Skeletal muscle satellite cell (primary cell): ENCODE measurements at regions not wholly inside any gene's neighbourhood (a gene's known extent, or its start where the extent isn't known, plus 50 kb on each side); places are given as distances from the start of the nearest gene placed in this dataset.

Source experiments
- H3K27me3 ChIP-seq: 2 replicates; pipeline ENCODE4 v1.7.0; 2013; ENCODE audit warnings: low read length; ENCODE audit not compliant: control insufficient read depth, insufficient read depth
- H3K36me3 ChIP-seq: 2 replicates; pipeline ENCODE4 v1.7.0; 2013; ENCODE audit warnings: mild to moderate bottlenecking, control low read depth, low read length; ENCODE audit not compliant: insufficient read depth
- H3K4me1 ChIP-seq: 2 replicates; pipeline ENCODE4 v1.7.0; 2013; ENCODE audit warnings: low read length; ENCODE audit not compliant: control insufficient read depth, insufficient read depth
- H3K4me2 ChIP-seq: 2 replicates; pipeline ENCODE4 v1.7.0; 2013; ENCODE audit warnings: mild to moderate bottlenecking, low read length
- H3K4me3 ChIP-seq: 2 replicates; pipeline ENCODE4 v1.7.0; 2013; ENCODE audit warnings: low read length
- H3K9ac ChIP-seq: 2 replicates; pipeline ENCODE4 v1.7.0; 2013; ENCODE audit warnings: mild to moderate bottlenecking, low read depth, low read length, moderate library complexity
- H3K9me3 ChIP-seq: replicated peaks from 2 replicates; pipeline ENCODE4 v1.7.0; 2013; ENCODE audit warnings: mild to moderate bottlenecking, control low read depth, low read length

DNA sequence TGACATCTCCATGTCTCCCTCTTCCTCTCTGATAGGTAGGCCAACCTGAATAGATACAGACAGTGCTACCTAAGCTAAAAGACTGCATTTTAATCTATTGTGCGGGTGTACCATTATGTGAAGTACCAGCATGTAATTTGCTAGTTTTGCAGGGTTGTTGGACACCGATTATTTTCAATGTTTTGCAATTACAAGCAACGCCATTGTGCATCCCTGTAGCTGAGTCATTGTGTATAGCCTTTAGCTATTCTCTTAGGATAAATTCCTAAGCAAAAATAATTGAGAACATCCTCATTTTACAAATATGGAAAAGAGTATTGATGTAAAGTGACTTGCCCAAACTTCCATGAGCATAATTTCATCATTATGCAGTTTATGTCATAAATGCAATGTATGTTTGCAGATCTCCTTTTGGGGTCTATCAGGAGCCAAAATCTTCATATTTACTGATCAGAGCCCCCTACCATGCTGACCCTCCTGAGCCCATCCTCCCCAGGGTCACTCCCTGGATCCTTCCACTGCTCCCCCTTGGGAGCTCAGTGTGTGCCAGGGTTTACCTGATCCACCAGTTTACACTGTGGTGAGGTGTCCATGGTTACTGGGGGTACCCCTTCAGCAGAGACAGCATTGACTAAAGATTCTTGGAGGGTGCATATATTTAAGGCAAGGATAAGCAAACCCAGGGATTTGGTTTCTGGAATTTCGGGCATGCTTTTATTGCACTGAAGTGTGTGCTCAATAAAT, 80.6 kb downstream of the CCDC185 start:
- H3K4me3 ChIP-seq, result no peak overlapping the region
- no peak overlapping the region for H3K4me2 ChIP-seq
- no peaks in the 10 kb centered on the region for H3K9me3 ChIP-seq
- H3K36me3 ChIP-seq, result no peaks in the 10 kb centered on the region
- H3K27me3 ChIP-seq, result peaks cover 41% of the 10 kb centered on the region
- H3K9ac ChIP-seq, result no peak overlapping the region
- no peaks in the 10 kb centered on the region for H3K4me1 ChIP-seq

DNA sequence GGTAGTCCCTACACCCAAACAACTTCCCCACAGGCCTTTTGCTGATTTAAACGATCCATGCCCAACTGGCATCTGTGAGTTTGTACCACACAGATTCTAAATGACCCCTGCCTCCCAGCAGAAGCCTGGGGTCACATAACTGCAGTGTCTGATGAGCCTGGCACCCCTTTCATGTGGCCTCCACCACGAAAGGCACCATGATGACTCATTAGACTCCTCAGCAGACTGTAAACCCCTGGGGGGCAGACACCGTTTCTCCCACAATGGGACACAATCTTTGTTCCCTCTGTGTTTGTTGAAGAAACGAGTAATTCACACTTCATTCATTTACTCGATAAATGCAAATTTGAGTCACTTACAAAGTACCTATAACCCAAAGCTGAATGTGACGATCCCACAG, 81.6 kb downstream of the CCDC185 start:
- no peak overlapping the region for H3K4me2 ChIP-seq
- no peaks in the 10 kb centered on the region for H3K4me1 ChIP-seq
- H3K9ac ChIP-seq, result no peak overlapping the region
- peaks cover 48% of the 10 kb centered on the region for H3K27me3 ChIP-seq
- H3K9me3 ChIP-seq, result no peaks in the 10 kb centered on the region
- H3K36me3 ChIP-seq, result no peaks in the 10 kb centered on the region
- H3K4me3 ChIP-seq, result no peak overlapping the region

DNA sequence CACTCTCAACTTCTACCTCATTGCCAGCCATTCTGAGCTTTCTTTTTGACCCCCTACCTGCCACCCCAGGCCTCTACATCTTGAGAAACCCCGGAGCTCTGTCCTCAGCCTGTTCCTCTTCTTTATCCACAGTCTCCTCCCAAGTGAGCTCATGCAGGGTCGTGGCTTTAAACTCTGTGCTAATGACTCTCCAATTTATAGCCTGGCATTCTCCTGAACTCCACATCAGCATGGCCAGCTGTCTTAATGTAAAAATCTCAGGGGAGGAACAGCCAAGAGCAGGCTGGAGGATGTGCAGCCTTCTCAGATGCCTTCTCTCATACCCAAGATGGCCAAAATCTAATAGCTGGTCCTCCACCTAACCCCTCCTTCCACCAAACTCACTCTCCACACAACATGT, 84.2 kb downstream of the CCDC185 start:
- H3K27me3 ChIP-seq, result peaks cover 60% of the 10 kb centered on the region

DNA sequence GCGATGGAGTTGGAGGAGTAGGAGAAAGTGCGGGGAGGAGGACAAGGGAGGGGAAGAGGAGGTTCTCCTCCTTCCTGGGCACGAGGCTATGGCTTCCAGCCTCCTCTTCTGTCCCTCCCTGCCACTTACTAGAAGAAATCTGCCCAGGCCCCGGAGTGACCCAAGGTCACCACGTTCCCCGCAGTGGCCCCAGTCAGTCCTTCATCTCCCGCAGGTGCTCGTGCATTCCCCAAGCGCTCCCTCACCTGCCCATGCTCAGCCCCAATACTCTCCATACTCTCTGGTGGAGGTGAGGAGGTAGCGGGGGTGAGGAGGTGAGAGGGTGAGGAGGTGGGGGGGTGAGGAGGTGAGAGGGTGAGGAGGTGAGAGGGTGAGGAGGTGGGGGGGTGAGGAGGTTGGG, 85.4 kb downstream of the CCDC185 start:
- Histone ChIP-seq H3K4me3 (no peak overlapping the region), H3K9ac (no peak overlapping the region), H3K4me1 (no peaks in the 10 kb centered on the region), H3K36me3 (no peaks in the 10 kb centered on the region), H3K4me2 (no peak overlapping the region), H3K9me3 (no peaks in the 10 kb centered on the region), H3K27me3 (peaks cover 69% of the 10 kb centered on the region)

More for the DNA sequence above, 84.2 kb downstream of the CCDC185 start:
- Histone ChIP-seq H3K36me3 (no peaks in the 10 kb centered on the region), H3K4me2 (no peak overlapping the region), H3K9ac (no peak overlapping the region), H3K4me3 (no peak overlapping the region), H3K4me1 (no peaks in the 10 kb centered on the region), H3K9me3 (no peaks in the 10 kb centered on the region)

DNA sequence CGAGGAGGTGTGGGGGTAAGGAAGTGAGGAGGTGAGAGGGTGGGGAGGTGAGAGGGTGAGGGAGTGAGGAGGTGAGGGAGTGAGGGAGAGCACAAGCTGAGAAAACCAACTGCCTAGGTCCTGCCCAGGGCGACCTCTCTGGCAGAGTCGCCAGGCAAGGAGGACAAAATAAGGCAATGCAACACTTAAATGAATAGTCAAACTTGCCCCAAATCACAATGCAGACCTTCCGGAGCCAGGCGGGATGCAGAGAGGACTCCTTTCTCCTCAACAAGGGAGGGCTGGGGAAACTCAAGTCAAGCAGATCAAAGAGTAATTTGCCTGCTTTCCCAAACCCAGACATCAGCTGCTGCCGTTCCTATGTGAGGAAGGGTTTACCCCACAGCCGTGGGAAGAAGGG, 86.0 kb downstream of the CCDC185 start:
- Histone ChIP-seq H3K4me1 (no peaks in the 10 kb centered on the region), H3K9me3 (no peaks in the 10 kb centered on the region), H3K9ac (no peak overlapping the region), H3K36me3 (no peaks in the 10 kb centered on the region), H3K4me3 (no peak overlapping the region), H3K4me2 (no peak overlapping the region), H3K27me3 (peaks cover 75% of the 10 kb centered on the region)

DNA sequence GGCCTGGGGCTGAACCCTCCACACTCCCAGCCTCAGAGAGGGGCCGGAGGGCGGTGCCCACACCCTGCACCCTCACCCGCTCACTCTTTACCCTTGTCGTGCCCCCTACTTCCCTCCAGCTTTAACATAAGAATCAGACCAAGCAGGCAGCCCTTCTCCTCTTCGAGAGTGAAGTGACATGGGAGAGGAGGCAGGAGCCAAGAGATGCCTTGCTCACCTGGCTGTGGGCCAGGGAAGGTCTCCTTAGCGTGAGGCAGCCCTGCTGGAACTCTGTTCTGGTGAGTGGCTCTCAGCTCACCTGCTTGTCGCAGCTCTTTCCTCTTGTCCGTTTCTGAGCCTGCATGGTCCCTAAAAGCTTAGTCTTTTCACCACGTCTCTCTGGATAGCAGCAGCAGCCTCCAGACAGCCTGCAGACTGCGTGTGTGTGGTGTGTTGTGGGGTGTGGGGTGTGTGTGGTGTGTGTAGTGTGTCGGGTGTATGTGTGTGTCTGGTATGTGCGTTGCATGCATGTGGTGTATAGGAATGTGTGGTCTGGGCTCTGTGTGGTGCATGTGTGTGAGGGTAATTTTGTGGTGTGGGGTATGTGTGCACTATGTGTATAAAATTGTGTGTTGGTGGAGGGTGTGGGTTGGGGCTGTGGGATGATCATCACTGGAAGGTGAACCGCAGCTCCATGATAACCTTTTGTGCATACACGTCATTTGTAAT, 86.7 kb downstream of the CCDC185 start:
- no peaks in the 10 kb centered on the region for H3K36me3 ChIP-seq
- peaks cover 76% of the 10 kb centered on the region for H3K27me3 ChIP-seq
- H3K4me3 ChIP-seq, result no peak overlapping the region
- no peaks in the 10 kb centered on the region for H3K9me3 ChIP-seq
- H3K4me2 ChIP-seq, result no peak overlapping the region
- H3K9ac ChIP-seq, result no peak overlapping the region
- H3K4me1 ChIP-seq, result no peaks in the 10 kb centered on the region

DNA sequence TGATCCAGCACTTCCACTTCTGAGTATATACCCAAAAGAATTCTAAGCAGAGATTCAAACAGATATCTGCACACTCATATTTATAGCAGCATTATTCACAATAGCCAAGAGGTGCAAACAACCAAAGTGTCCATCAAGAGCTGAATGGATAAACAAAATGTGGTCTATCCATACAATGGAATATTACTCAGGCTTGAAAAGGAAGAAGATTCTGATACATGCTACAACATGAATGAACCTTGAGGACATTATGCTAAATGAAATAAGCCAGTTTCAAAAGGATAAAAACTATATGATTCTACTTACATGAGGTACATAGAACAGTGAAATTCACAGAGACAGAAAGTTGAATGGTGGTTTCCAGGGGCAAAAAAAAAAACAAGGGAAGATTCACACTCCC, 88.9 kb downstream of the CCDC185 start:
- no peak overlapping the region for H3K9ac ChIP-seq
- H3K9me3 ChIP-seq, result no peaks in the 10 kb centered on the region
- no peak overlapping the region for H3K4me3 ChIP-seq
- peaks cover 67% of the 10 kb centered on the region for H3K27me3 ChIP-seq
- no peaks in the 10 kb centered on the region for H3K4me1 ChIP-seq
- no peak overlapping the region for H3K4me2 ChIP-seq
- no peaks in the 10 kb centered on the region for H3K36me3 ChIP-seq

DNA sequence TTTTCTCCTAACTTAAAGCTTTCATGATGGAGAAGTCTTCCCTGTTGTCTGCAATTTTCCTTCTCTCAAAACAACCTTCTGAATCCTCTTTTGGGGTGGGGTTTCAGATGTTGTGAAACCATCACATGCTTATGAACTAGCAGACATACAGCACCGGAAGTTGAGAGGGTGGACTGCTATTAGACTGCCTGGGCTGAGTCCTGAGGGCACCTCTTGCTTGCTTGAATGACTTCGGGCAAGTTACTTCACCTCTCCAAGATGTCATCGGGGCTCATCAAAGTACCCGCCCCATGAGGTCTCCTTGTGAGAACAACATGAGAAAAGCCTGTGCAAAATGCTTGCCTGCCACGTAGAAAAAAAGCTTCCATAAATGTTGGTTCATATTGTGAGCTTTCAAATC, 89.6 kb downstream of the CCDC185 start:
- Histone ChIP-seq H3K4me2 (no peak overlapping the region), H3K4me1 (no peaks in the 10 kb centered on the region), H3K36me3 (no peaks in the 10 kb centered on the region), H3K4me3 (no peak overlapping the region), H3K9me3 (no peaks in the 10 kb centered on the region), H3K9ac (no peak overlapping the region), H3K27me3 (peaks cover 67% of the 10 kb centered on the region)

DNA sequence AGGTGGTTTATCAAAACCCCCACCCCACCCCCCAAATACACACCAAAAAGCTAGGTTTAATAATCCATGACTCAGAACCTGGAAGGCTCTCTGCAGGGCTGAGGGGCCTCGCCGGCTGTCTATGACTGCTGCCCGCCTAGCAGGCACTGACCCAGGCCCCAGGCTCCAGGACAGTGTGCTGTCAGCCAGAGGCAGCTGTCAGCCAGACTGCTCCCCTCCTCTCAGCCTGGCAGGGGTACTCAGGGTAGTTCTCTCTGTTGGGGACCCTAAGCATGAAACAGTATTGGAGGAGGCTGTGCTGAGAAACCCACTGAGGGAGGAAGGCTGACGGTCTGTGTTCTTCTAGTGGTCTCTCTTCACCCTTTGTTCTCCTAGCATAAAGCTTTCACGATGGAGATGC, 90.3 kb downstream of the CCDC185 start:
- peaks cover 68% of the 10 kb centered on the region for H3K27me3 ChIP-seq
- no peak overlapping the region for H3K9ac ChIP-seq
- H3K4me1 ChIP-seq, result no peaks in the 10 kb centered on the region
- H3K36me3 ChIP-seq, result no peaks in the 10 kb centered on the region
- H3K4me2 ChIP-seq, result no peak overlapping the region
- H3K9me3 ChIP-seq, result no peaks in the 10 kb centered on the region
- no peak overlapping the region for H3K4me3 ChIP-seq

DNA sequence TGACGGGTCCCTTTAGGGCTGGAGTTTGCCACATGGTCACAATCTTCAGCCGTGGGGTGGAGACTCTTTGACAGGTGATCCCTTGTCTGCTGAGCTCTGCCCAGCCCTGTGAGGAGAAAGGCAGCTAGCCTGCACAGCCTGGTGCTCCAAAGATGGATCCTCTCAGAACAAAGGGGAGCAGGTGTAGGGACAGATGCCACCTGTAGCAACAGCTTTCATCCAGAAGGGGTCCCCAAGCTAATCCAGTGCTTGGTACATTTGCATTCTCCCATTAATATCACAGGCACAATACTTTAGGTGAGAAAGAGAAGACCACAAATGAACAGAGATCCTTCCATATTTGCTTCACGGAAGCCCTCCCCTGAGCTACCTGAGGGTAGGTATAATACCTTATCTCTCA, 93.2 kb downstream of the CCDC185 start:
- no peaks in the 10 kb centered on the region for H3K9me3 ChIP-seq
- H3K27me3 ChIP-seq, result peaks cover 57% of the 10 kb centered on the region
- H3K36me3 ChIP-seq, result no peaks in the 10 kb centered on the region
- H3K4me2 ChIP-seq, result no peak overlapping the region
- no peaks in the 10 kb centered on the region for H3K4me1 ChIP-seq
- no peak overlapping the region for H3K9ac ChIP-seq
- H3K4me3 ChIP-seq, result no peak overlapping the region

DNA sequence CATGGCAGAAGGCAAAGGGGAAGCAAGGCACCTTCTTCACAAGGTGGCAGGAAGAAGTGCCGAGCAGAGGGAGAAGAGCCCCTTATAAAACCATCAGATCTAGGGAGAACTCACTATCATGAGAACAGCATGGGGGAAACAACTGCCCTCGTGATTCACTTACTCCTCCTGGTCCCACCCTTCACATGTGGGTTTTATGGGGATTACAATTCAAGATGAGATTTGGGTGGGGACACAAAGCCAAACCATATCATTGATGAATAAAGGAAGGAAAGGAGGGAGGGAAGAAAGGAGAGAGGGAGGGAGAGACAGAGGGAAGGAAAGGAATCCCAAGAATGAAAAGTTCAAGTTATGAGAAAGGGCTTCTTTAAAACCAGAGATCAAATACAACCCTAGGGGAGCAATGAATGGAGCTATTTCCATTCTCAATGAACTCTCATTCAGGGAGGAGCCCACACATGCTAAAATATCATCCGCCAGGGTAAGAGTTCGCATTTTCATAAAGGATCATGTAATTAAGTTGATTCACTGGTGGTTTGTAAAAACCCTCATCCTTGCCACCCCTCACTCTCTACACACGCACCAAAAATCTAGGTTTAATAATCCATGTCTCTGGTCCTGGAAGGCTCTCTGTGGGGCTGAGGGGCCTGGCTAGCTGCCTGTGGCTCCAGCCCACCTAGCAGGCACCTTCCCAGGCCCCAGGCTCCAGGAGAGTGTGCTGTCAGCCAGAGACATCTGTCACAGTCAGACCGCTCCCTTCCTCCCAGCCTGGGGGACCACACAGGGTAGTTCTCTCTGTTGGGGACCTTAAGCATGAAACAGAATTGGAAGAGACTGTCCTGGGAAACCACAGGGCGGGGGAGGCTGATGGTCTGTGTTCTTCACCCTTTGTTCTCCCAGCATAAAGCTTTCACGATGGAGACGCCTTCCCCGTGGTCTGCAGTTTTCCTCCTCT, 94.0 kb downstream of the CCDC185 start:
- no peak overlapping the region for H3K9ac ChIP-seq
- H3K4me3 ChIP-seq, result no peak overlapping the region
- no peak overlapping the region for H3K4me2 ChIP-seq
- H3K9me3 ChIP-seq, result no peaks in the 10 kb centered on the region
- peaks cover 53% of the 10 kb centered on the region for H3K27me3 ChIP-seq
- no peaks in the 10 kb centered on the region for H3K36me3 ChIP-seq
- H3K4me1 ChIP-seq, result no peaks in the 10 kb centered on the region
